ENCODE measurements at regions not wholly inside any gene's neighbourhood (a gene's known extent, or its start where the extent isn't known, plus 50 kb on each side); places are given as distances from the start of the nearest gene placed in this dataset.

GRCh38 chr14:84234281-84234680 lies 1295.7 kb upstream of the FLRT2 start:
- H3K27ac ChIP-seq = no peak overlapping the region
- TF ChIP-seq CTCF (IDR thresholded peaks at IDR 0.05) = no peak
- TF ChIP-seq EP300 (IDR thresholded peaks at IDR 0.05) = no peak
- TF ChIP-seq POLR2A (IDR thresholded peaks at IDR 0.05) = no peak
- no peaks in the 10 kb centered on the region for H3K27me3 ChIP-seq
- no peaks in the 10 kb centered on the region for H3K36me3 ChIP-seq
- no peak overlapping the region for H3K4me3 ChIP-seq
- no peaks in the 10 kb centered on the region for H3K9me3 ChIP-seq
- intact Hi-C loops (cut with DNase I) = no loop called here
- 95 to 98% (median 97%) methylated on average over 7 of the region's 7 CpGs for WGBS, 3 donors
- DNase-seq = no peak
- H3K4me1 ChIP-seq (ENCODE audit: insufficient read depth) = no peaks in the 10 kb centered on the region

DNA sequence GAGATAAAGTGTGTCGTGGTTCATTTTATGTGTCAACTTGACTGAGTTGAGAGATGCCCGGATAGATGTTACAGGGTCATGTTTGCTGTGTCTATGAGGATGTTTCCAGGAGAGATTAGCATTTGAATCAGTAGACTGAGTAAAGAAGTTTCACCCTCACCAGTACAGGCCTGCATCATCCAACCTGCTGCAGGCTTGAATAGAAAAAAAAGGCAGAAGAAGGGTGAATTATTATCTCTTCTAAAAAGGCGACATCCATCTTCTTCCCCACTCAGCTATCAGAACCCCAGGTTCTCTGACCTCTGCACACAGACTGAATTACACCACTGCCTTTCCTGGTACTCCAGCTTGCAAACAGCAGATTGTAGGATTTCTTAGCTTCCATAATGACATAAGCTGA lies 1293.7 kb upstream of the FLRT2 start:
- Histone ChIP-seq H3K27ac (no peak overlapping the region), H3K4me1 (ENCODE audit: insufficient read depth) (no peaks in the 10 kb centered on the region), H3K4me3 (no peak overlapping the region), H3K27me3 (no peaks in the 10 kb centered on the region), H3K9me3 (no peaks in the 10 kb centered on the region), H3K36me3 (no peaks in the 10 kb centered on the region)
- TF ChIP-seq EP300 (IDR thresholded peaks at IDR 0.05) (no peak), CTCF (IDR thresholded peaks at IDR 0.05) (no peak), POLR2A (IDR thresholded peaks at IDR 0.05) (no peak)
- DNase-seq = no peak
- intact Hi-C loops (cut with DNase I) = no loop called here
- 88 to 92% (median 88%) methylated on average over 3 of the region's 3 CpGs for WGBS, 3 donors

- H3K27me3 ChIP-seq = no peaks in the 10 kb centered on the region
- no peaks in the 10 kb centered on the region for H3K4me1 ChIP-seq (ENCODE audit: insufficient read depth)
- 92 to 98% (median 94%) methylated on average over 2 of the region's 2 CpGs for WGBS, 3 donors
- intact Hi-C loops (cut with DNase I) = no loop called here
- H3K27ac ChIP-seq = no peak overlapping the region
- no peaks in the 10 kb centered on the region for H3K36me3 ChIP-seq
- no peak for DNase-seq
- H3K9me3 ChIP-seq = no peaks in the 10 kb centered on the region
- no peak overlapping the region for H3K4me3 ChIP-seq
- no peak for TF ChIP-seq POLR2A (IDR thresholded peaks at IDR 0.05)
- TF ChIP-seq EP300 (IDR thresholded peaks at IDR 0.05) = no peak
- TF ChIP-seq CTCF (IDR thresholded peaks at IDR 0.05) = no peak
Measured at GRCh38 chr14:84237881-84238280, 1292.1 kb upstream of the FLRT2 start.

DNA sequence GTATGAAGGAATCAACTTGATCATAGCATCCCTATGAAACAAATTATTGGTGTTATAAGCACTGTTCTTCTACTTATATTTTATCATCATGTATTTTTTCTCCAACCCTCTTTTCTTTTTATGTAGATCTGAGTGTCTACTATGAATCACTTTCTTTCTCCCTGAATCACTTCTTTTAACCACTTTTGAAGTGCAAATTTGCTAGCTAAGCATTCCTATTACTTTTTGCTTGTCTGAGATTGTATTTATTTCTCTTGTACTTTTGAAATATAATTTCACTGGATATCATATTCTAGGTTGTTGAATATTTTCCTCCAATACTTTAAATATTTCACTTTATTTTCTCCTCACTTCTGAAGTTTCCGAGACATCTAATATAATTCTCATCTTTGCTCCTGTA lies 1282.3 kb upstream of the FLRT2 start:
- 93 to 100% (median 96%) methylated on average over 1 of the region's 1 CpG for WGBS, 3 donors
- TF ChIP-seq CTCF (IDR thresholded peaks at IDR 0.05) (no peak), EP300 (IDR thresholded peaks at IDR 0.05) (no peak), POLR2A (IDR thresholded peaks at IDR 0.05) (no peak)
- no peaks in the 10 kb centered on the region for H3K36me3 ChIP-seq
- no peak for DNase-seq
- no peaks in the 10 kb centered on the region for H3K27me3 ChIP-seq
- intact Hi-C loops (cut with DNase I) = no loop called here
- H3K9me3 ChIP-seq = no peaks in the 10 kb centered on the region
- no peak overlapping the region for H3K27ac ChIP-seq
- no peak overlapping the region for H3K4me3 ChIP-seq
- H3K4me1 ChIP-seq (ENCODE audit: insufficient read depth) = peaks cover 2% of the 10 kb centered on the region

DNA sequence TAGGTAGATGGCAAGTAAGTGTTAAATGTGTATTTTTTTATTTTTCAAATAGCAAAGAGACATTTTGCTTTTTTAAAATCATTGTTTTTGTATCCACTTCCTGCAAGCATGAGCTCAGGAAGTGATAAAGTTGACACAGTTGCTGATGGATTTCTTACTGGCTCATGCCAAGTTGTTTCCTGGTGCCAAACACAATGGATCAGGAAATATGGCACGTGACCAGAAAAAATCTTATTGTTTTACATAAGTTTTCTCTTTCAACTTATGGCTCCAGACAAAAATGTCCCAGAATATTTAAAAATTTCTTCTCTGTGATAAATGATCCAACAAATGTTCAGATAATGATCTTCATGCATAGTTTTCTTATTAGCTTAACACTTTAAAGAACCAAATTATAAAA lies 1279.1 kb upstream of the FLRT2 start:
- intact Hi-C loops (cut with DNase I) = no loop called here

More for the DNA sequence above, 1279.1 kb upstream of the FLRT2 start:
- Histone ChIP-seq H3K4me1 (ENCODE audit: insufficient read depth) (peaks cover 2% of the 10 kb centered on the region), H3K27ac (no peak overlapping the region), H3K4me3 (no peak overlapping the region), H3K27me3 (no peaks in the 10 kb centered on the region), H3K9me3 (no peaks in the 10 kb centered on the region), H3K36me3 (no peaks in the 10 kb centered on the region)
- DNase-seq = no peak
- WGBS, 3 donors = 15 to 16% (median 16%) methylated on average over 1 of the region's 1 CpG
- TF ChIP-seq POLR2A (IDR thresholded peaks at IDR 0.05) (no peak), CTCF (IDR thresholded peaks at IDR 0.05) (no peak), EP300 (IDR thresholded peaks at IDR 0.05) (no peak)

Measured in ovary (tissue), 7 donors.